Progenitor cell of endocrine pancreas (in vitro differentiated cells): ENCODE measurements at regions not wholly inside any gene's neighbourhood (a gene's known extent, or its start where the extent isn't known, plus 50 kb on each side); places are given as distances from the start of the nearest gene placed in this dataset.

Experiments used
- DNase-seq: peaks from one replicate; pipeline ENCODE4 v3.0.0; 2021; ENCODE audit warnings: low spot score; ENCODE audit not compliant: unreplicated experiment
- H3K27ac Mint-ChIP-seq: 2 replicates; pipeline ENCODE4 v1.8.0; 2021; ENCODE audit warnings: mild to moderate bottlenecking, moderate library complexity, mixed read lengths
- H3K27me3 Mint-ChIP-seq: 2 replicates; pipeline ENCODE4 v1.8.0; 2021; ENCODE audit warnings: mixed read lengths
- H3K36me3 Mint-ChIP-seq: 2 replicates; pipeline ENCODE4 v1.8.0; 2022; ENCODE audit warnings: mixed read lengths; ENCODE audit not compliant: insufficient read depth
- H3K4me1 Mint-ChIP-seq: 2 replicates; pipeline ENCODE4 v1.8.0; 2021; ENCODE audit warnings: low read depth, mixed read lengths
- H3K4me3 Mint-ChIP-seq: 2 replicates; pipeline ENCODE4 v1.8.0; 2021; ENCODE audit warnings: low read depth, mild to moderate bottlenecking, moderate library complexity, mixed read lengths
- H3K9me3 Mint-ChIP-seq: 2 replicates; pipeline ENCODE4 v1.8.0; 2021; ENCODE audit warnings: low read depth, mixed read lengths
- CTCF ChIP-seq: fragments of 200-600 bp; sonication (generic); IDR thresholded peaks from one replicate; pipeline ENCODE4 v1.5.0; 2021; ENCODE audit warnings: antibody characterized with exemption, mild to moderate bottlenecking; ENCODE audit not compliant: unreplicated experiment

DNA sequence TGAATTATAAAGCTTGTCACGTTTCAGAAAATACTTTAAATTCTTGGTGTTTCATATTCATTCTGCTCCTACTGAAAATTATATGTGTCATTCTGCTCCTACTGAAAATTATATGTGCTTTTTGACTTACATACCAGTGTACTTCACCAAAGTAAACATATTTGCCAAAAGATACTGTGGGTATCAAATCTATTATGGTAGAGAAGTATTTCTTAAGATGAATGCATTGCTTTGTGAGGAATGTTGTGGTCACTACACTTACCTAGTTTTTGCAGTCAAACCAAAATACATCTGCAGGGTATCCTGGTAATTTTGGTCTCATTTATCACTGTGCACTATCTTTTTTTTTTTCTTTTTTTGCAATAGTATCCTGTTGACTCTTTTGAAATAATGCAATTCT is 287.7 kb upstream of the MAD2L1 start:
- Mint-ChIP-seq H3K9me3 (no peaks in the 10 kb centered on the region), H3K27ac (no peak overlapping the region), H3K4me3 (no peak overlapping the region), H3K4me1 (peaks cover 2% of the 10 kb centered on the region), H3K27me3 (no peaks in the 10 kb centered on the region), H3K36me3 (no peaks in the 10 kb centered on the region)
- no peak for DNase-seq
- TF ChIP-seq CTCF: no peak

- Mint-ChIP-seq H3K4me1 (peaks cover 2% of the 10 kb centered on the region), H3K27ac (no peak overlapping the region), H3K4me3 (no peak overlapping the region), H3K9me3 (no peaks in the 10 kb centered on the region), H3K36me3 (no peaks in the 10 kb centered on the region), H3K27me3 (no peaks in the 10 kb centered on the region)
- no peak for TF ChIP-seq CTCF
- no peak for DNase-seq
Observed at GRCh38 chr4:120353235-120353634, 286.6 kb upstream of the MAD2L1 start.

DNA sequence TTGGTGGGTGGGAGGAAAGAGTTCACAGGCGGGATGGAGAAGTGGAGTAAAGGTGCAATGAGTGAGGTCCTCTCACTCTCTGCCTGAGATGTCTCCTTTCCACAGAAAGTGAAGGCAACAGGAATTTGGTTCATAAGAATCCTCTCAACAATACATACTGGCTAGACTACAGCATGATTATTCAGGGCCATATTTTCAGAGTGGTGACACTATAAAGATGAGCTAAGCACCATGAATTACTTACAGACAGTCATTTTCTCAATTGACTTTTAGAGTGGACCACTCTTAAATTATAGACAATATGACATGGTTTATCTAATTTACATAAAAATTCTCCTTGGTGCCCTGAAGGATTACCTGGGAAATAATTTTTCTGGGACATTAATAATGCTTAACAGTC is 286.1 kb upstream of the MAD2L1 start:
- no peak for DNase-seq
- peaks cover 2% of the 10 kb centered on the region for H3K4me1 Mint-ChIP-seq
- H3K36me3 Mint-ChIP-seq: no peaks in the 10 kb centered on the region
- H3K27ac Mint-ChIP-seq: no peak overlapping the region
- no peaks in the 10 kb centered on the region for H3K9me3 Mint-ChIP-seq
- no peak for TF ChIP-seq CTCF
- H3K4me3 Mint-ChIP-seq: no peak overlapping the region
- H3K27me3 Mint-ChIP-seq: no peaks in the 10 kb centered on the region

- peaks cover 2% of the 10 kb centered on the region for H3K4me1 Mint-ChIP-seq
- H3K36me3 Mint-ChIP-seq: no peaks in the 10 kb centered on the region
- TF ChIP-seq CTCF: no peak
- no peaks in the 10 kb centered on the region for H3K9me3 Mint-ChIP-seq
- DNase-seq: no peak
- no peak overlapping the region for H3K27ac Mint-ChIP-seq
- H3K4me3 Mint-ChIP-seq: no peak overlapping the region
- H3K27me3 Mint-ChIP-seq: no peaks in the 10 kb centered on the region
Observed at GRCh38 chr4:120348948-120349347, 282.3 kb upstream of the MAD2L1 start.

GRCh38 chr4:120348521-120348920 is 281.9 kb upstream of the MAD2L1 start:
- Mint-ChIP-seq H3K27ac (no peak overlapping the region), H3K27me3 (no peaks in the 10 kb centered on the region), H3K9me3 (no peaks in the 10 kb centered on the region), H3K4me3 (no peak overlapping the region), H3K36me3 (no peaks in the 10 kb centered on the region), H3K4me1 (peaks cover 2% of the 10 kb centered on the region)
- no peak for DNase-seq
- TF ChIP-seq CTCF: no peak
